ENCODE measurements at regions not wholly inside any gene's neighbourhood (a gene's known extent, or its start where the extent isn't known, plus 50 kb on each side); places are given as distances from the start of the nearest gene placed in this dataset.

- DNase-seq = no peak
These were observed 119.6 kb downstream of the MTX2 start for GRCh38 chr2:176388861-176389260.

- no peak for DNase-seq
These were observed 121.3 kb downstream of the MTX2 start for GRCh38 chr2:176390276-176391147.

- DNase-seq = no peak
These were observed 121.8 kb downstream of the MTX2 start for GRCh38 chr2:176391148-176391419.

GRCh38 chr2:176392249-176392648 is 123.0 kb downstream of the MTX2 start:
- DNase-seq = no peak

GRCh38 chr2:176392744-176393414 is 123.6 kb downstream of the MTX2 start:
- DNase-seq = no peak

GRCh38 chr2:176395273-176395854 is 126.1 kb downstream of the MTX2 start:
- no peak for DNase-seq

- no peak for DNase-seq
These were observed 129.2 kb downstream of the MTX2 start for GRCh38 chr2:176398243-176399073.

GRCh38 chr2:176399074-176399598 is 129.9 kb downstream of the MTX2 start:
- no peak for DNase-seq

GRCh38 chr2:176405477-176405876 is 136.2 kb downstream of the MTX2 start:
- DNase-seq = no peak

- DNase-seq = no peak
These were observed 138.5 kb downstream of the MTX2 start for GRCh38 chr2:176407706-176408105.

- DNase-seq = no peak
These were observed 140.4 kb downstream of the MTX2 start for GRCh38 chr2:176409671-176410070.

- no peak for DNase-seq
These were observed 142.9 kb downstream of the MTX2 start for GRCh38 chr2:176412136-176412535.

- no peak for DNase-seq
These were observed 144.5 kb downstream of the MTX2 start for GRCh38 chr2:176413786-176414185.

- DNase-seq = no peak
These were observed 145.4 kb downstream of the MTX2 start for GRCh38 chr2:176414641-176415040.

GRCh38 chr2:176415174-176415895 is 146.1 kb downstream of the MTX2 start:
- no peak for DNase-seq

- no peak for DNase-seq
These were observed 146.8 kb downstream of the MTX2 start for GRCh38 chr2:176415937-176416499.

GRCh38 chr2:176418768-176419167 is 149.5 kb downstream of the MTX2 start:
- DNase-seq = no peak

- DNase-seq = no peak
These were observed 150.4 kb downstream of the MTX2 start for GRCh38 chr2:176419591-176420071.

GRCh38 chr2:176421297-176422050 is 152.2 kb downstream of the MTX2 start:
- DNase-seq = no peak

- DNase-seq = no peak
These were observed 154.6 kb downstream of the MTX2 start for GRCh38 chr2:176423819-176424218.

- DNase-seq = no peak
These were observed 155.5 kb downstream of the MTX2 start for GRCh38 chr2:176424746-176425145.

All from SHP77 treated with DMSO at 0.1 percent for 48 hours (cell line).